Stimulated activated CD8-positive, alpha-beta memory T cell treated with anti-CD3 and anti-CD28 coated beads, Interleukin-7, amount 100 ng/mL, for 4 hours (primary cell): ENCODE measurements at regions not wholly inside any gene's neighbourhood (a gene's known extent, or its start where the extent isn't known, plus 50 kb on each side); places are given as distances from the start of the nearest gene placed in this dataset.
"Not testable (repeated sequence)": the region's sequence is repeated elsewhere in the genome, so short reads cannot be mapped to it uniquely, and the experiment has no call there.

Experiments
- DNase-seq, 2 donors: peaks; one replicate each; pipeline ENCODE4 v3.0.0-alpha.2; 2020; ENCODE audit warnings: low read depth in 2 of 2

DNA sequence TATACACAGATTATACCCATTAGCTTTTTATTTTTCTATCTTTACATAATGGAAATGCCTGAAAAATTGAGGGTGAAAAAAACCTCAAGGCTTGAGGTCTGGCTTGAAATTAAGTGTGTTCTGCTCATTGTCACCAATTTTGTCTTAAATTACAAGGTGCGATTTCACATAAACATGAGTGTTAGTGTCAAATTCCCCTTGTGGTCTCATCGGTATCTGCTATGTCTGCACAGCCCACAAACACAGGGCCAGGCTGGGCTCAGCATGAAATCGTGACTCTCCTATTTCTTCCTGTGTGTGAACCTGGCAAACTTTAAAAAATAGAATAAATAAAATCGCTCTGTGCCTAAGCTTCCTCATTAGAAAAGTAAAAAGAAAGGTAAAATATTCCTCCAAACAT, 109.1 kb downstream of the CRLF2 start:
- DNase-seq = no peak

DNA sequence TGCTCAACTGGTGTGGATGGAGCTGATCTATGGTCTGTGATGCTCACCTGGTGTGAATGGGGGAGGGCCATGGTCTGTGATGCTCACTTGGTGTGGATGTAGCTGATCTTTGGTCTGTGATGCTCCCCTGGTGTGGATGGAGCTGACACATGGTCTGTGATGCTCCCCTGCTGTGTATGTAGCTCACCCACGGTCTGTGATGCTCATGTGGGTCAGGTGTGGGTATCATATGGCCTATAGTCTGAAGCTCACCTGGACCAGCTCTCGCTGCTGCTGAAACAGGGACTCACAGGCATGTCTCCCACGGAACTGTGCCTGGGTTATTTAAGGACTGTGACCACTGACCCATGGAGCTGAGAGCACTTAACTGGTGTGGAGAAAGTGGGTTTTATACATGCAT, 109.7 kb downstream of the CRLF2 start:
- DNase-seq = no peak

DNA sequence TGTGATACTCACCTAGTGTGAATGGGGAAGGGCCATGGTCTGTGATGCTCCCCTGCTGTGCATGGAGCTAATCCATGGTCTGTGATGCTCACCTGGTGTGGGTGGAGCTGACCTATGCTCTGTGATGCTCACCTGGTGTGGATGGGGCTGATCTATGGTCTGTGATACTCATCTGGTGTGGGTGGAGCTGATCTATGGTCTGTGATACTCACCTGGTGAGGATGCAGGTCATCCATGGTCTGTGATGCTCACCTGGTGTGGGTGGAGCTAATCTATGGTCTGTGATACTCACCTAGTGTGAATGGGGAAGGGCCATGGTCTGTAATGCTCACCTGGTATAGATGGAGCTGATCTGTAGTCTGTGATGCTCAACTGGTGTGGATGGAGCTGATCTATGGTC, 110.2 kb downstream of the CRLF2 start:
- not testable (repeated sequence) for DNase-seq

DNA sequence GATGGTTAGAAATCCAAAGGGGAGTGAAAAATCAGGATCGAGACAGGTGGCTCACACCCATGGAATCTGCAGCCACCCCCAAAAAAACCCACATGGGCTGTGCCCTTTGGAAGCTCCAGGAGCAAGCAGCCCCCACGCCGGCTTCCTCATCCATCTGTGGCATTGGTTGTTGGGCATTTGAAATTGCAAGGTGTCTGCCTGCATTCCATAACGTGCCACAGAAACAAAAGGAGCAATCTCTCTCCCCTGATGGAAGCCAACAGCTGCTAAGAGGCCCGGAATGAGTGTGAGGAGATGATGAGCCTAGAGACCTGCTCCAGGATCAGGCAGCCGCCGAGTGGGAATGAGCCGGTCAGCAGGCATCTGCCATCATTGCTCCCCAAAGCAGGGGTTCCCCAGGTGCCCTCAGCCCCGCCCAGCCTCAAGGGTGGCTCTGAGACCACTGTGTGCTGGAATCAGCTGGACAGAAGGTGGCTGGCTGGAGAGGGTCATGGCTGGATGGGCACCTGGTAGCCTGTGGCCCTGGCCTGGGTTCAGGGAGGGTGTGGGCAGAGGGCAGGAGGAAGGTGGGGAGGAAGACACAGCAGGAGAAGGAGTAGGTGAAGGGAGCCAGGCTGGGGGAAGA, 113.2 kb downstream of the CRLF2 start:
- DNase-seq = no peak

DNA sequence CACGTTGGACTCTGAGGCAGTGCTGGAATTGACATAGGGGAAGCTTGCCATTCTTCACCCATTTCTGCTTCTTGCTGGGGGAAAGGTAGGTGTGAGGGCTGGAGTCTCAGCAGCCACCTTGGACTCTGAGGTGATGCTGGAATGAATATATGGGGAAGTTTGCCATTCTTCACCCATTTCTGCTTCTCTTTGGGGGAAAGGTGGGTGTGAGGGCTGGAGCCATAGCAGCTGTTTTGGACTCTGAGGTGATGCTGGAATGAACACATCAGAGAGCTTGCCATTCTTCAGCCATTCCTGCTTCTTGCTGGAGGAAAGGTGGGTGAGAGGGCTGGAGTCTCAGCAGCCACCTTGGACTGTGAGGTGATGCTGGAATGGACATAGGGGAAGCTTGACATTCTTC, 115.1 kb downstream of the CRLF2 start:
- no peak for DNase-seq

DNA sequence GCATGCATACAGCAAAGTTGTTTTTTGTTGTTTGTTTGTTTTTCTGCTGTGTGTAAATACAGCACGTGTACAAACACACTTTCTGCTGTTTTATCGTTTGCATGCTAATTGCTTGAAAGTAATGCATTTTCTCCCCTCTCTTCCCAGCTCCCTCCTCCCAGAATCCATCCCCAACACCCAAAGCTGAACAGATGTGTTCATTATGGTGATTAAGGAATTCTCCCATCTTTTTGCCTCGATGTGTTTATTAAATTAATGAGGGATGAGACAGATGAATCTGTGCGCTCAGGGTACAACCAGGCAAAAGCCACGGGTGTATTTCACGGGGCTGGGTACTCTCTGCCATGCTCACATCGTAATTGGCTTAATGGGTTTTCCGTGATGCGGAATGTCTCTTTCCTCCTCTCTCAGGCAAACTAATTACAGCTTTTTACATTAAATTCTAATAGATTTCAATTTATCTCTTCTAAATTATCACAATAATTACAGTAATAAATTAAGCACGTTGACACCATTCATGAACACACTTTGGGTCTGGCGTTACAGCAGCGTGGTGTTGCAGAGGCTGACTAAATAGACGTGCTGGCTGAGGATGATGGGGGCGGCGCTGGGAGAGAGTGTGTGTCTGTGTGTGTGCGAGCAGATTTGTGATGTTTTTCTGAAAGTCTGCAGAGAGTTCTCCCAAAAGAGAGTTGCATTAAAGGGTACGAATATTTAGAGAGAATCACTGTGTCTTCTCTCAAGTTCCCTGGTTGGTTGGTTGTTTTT, 117.7 kb downstream of the CRLF2 start:
- DNase-seq = no peak

DNA sequence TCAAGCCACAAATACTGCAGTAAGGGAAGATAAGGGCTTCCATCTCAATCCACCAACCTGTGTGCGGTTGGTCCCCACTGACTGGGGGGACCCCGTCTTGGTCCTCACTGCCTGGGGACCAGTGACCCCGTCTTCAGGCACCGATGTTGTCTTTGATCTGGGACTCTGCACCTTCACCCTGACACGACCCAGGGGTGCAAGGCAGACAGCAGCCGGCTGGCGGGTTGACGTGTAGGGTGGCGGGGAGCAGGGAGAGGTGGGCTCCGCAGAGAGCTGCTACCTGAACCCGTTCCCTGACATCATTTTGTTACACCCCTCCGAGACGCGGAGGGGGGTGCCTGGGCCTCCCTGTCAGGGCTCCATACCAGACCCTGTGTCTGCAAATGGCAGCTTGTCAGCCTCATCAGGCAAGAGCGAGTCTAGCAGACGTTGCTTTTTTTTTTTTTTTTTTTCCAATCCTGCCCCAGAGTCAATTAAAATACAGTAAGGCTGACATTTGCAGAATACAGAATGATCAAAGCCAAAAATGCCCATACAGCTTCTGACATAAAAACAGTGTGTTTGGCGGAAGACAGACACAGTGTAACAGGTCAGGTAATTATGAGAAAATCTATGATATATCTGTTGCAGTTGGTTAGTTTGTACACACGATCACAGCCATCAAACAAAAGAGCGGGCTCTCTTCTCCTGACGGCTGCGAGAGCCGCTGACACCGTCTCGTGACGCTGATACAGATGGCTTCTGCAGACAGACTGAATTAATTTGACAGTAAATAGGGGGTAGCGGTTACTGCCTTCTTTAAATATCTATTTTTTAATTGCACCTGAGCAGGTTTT, 118.6 kb downstream of the CRLF2 start:
- no peak for DNase-seq

DNA sequence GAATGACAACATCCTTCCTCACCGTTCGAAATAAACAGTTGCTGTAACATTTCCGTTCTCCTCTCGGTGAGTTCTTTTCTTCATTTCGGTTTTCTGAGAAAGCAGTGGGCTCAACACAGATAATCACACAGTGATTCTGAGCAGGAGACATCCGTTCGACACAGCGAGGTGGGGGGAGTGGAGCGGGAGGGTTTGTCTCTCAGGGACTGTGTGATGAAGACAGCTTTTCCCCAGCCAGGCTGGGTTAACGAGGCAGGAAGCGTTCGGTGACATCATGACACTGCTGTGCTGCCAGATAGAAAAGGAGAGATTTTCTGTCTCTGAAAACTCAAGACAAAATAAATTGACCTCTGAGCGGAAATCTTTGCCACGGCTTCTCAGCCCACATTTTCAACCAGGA, 119.3 kb downstream of the CRLF2 start:
- peak; percentile 30 to 39 for DNase-seq

DNA sequence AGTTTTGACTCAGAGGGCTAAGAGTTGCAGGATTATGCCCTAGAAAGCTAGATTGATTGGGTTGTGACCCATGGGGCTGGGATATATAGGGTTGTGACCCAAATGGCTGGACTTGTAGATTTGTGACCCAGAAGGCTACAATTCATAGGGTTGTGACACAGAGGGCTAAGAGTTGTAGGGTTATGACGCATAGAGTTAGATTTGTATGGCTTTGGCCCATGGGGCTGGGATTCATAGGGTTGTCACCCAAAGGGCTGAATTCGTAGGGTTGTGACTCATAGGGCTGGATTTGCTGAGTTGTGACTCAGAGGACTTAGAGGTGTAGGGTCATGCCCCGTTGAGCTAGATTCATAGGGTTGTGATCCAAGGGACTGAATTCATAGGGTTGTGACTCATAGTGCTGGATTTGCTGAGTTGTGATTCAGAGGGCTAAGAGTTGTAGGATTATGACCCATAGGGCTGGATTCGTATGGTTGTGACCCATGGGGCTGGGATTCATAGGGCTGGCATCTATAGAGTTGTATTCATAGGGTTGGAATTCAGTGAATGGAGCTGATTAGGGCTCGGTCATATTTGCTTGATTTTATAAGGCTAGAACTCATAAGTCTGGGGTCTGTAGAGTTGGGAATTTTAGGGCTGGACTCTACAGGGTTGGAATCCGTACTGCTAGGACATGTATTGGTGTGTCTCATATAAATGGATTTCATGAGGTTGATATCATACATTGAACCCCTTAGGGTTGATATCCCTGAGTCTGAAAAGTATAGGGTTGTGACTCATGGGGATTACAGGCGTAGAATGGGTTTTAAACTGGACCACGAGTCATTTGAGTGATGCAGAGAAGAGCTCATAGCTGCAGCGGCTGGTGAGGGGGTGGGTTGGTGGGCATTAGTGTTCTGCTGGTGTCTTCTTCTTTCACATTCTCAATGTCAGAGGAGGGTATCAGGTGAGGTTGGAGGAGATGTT, 125.7 kb downstream of the CRLF2 start:
- no peak for DNase-seq

DNA sequence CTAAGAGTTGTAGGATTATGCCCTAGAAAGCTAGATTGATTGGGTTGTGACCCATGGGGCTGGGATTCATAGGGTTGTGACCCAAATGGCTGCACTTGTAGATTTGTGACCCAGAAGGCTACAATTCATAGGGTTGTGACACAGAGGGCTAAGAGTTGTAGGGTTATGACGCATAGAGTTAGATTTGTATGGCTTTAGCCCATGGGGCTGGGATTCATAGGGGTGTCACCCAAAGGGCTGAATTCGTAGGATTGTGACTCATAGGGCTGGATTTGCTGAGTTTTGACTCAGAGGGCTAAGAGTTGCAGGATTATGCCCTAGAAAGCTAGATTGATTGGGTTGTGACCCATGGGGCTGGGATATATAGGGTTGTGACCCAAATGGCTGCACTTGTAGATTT, 126.6 kb downstream of the CRLF2 start:
- not testable (repeated sequence) for DNase-seq

DNA sequence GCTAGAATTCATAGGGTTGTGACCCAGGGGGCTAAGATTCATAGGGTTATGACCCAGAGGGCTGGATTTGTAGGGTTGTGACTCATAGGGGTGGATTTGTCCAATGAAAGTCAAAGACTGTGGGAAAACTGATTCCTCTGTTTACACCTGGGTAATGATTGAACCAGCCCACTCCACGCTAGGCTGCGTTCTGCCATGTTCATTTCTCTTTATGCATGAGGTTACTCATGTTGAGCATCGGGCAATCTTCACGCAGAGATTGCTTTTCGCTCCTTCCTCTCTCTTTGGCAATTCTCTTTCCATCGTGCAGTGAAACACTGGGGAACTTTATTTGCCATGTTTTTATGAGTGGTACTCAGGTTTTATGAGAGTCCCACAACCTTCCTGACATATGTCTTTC, 127.8 kb downstream of the CRLF2 start:
- no peak for DNase-seq

DNA sequence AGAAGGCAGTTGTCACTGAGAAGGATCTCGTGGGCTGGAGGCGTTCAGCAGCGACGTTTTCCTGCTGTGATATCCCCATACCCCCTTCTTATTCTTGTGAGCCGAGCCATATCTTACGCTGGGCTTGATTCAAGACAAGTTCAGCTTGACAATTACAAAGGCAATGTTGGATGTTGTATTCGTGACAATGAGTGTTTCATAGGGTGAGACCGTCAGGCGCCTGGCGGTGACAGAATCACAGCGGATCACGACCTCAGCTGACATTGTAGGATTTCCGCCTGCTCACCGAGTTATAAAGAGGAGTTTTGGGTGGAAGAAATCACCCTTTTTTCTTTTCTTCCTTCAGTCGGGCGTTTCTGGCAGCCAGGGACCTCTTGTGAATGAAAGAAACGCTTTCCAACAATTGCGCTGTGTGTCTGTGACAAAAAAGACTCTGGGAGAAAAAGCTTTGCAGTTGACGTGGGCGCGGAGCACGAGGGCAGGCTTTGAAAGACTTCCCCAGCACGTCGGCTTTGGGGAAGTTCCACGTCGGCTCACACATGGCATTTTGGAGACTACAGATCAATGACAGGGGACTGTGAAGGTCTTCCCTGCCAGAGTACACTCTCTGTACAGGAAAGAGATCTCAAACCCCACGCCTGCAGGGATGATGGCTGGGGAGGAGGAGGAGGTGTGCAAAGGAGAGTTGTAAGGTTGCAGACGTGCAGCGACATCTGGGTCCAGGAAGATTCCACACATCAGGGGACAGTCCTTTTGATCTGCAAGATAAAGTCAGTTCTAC, 135.4 kb downstream of the CRLF2 start:
- no peak for DNase-seq

DNA sequence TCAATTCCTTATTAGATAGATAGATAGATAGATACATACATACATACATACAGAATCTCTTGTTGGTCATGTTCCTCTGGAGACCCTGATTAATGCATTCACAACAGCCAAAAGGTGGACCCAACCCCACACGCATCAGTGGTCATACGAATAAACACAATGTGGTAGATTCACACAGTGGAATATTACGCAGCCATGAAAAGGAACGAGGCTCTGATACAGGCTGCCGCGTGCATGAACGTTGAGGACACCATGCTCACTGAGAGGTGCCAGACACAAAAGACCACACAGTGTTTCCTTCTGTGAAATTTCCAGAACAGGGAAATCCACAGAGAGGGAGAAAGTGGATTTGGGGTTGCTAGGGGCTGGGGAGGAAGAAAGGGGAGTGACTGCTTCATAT, 136.7 kb downstream of the CRLF2 start:
- no peak for DNase-seq

DNA sequence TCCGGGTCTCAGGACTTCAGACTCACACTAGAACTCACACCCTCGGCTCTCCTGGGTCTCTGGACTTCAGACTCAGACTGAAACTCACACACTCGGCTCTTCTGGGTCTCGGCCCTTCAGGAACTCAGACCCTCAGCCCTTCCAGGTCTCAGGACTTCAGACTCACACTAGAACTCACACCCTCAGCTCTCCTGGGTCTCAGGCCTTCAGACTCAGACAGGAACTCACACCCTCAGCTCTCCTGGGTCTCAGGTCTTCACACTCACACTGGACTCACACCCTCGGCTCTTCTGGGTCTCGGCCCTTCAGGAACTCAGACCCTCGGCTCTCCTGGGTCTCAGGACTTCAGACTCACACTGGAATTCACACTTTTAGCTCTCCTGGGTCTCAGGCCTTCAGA, 137.3 kb downstream of the CRLF2 start:
- DNase-seq = no peak

DNA sequence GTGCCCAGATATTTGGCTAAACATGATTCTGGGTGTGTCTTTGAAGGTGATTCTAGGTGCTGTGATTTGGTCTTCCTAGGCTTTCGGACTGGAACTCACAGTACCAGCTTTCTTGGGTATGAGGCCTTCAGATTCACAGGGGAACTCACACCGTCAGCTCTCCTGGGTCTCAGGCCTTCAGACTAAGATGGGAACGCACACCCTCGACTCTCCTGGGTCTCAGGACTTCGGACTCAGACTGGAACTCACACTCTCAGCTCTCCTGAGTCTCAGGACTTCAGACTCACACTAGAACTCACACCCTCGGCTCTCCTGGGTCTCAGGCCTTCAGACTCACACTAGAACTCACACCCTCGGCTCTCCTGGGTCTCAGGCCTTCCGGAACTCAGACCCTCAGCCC, 137.7 kb downstream of the CRLF2 start:
- no peak for DNase-seq

DNA sequence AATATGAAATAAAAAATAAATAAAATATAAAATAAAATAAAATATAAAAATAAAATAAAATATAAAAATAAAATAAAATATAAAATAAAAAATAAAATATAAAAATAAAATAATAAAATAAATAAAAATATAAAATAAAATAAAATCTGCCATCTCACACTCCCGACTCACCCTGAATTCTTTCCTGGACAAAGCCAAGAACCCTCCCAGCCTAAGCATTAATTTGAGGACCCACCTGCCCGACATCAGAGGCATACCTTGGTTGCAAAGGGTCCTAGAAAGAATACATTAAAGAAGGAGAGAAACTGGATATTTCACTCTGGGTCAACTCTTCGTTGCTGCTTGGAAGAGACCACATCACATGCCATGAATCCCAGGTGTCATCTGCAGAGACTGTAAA, 138.3 kb downstream of the CRLF2 start:
- DNase-seq = no peak

DNA sequence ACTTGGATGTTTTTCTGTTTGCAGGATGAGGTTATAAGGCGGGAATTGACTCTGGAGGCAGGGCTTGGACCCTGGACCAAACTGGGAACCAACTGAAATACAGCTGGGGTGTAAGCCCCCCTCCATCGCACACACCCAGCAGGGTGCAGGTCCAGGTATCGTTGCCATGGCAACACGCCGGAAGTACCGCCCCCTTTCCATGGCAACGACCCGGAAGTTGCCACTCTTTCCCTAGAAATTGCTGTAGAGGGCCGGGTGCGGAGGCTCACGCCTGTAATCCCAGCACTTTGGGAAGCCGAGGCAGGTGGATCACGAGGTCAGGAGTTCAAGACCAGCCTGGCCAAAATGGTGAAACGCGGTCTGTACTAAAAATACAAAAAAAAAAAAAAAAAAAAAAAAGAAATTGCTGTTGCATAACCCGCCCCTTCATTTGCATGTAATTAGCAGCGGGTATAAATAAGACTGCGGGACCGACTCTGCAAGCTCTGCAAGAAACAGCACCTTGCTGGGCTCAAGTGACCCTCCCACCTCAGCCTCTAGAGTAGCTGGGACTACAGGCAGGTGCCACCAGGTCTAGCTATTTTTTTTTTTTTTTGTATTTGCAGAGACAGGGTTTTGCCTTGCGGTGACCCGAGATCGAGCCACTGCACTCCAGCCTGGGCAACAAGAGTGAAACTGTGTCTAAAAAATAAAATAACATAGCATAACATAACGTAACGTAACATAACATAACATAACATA, 139.6 kb downstream of the CRLF2 start:
- DNase-seq = no peak

DNA sequence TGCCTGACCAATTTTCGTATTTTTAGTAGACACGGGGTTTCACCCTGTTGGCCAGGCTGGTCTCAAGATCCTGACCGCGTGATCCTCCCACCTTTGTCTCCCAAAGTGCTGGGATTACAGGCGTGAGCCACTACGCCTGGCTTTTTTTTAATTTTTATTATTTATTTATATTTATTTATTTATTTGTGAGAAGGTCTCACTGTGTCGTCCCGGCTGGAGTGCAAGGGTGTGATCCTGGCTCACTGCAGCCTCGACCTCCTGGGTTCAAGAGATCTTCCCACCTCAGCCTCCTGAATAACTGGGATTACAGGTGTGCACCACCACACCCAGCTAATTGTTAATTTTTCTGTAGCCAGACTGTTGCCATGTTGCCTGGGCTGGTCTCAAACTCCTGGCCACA, 141.1 kb downstream of the CRLF2 start:
- DNase-seq = no peak

DNA sequence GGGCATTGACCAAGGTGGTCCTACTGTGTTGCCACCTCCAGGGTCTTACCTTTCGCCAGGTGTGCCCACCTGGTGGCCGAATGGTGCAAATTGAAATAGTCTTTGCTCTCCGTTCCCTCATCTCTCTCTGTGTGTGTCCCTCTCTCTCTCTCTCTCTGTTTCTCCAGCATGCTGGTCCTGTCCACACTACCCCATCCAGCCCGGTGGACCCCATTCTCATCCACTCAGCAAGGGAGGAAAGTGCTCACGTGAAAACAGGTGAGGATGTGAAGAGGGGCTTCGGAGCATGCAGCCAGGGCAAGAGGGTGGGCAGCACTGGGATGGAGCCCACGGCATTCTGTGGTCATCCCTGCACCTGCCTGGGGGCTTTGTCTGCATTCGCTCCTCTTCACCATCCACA, 150.1 kb downstream of the CRLF2 start:
- no peak for DNase-seq

DNA sequence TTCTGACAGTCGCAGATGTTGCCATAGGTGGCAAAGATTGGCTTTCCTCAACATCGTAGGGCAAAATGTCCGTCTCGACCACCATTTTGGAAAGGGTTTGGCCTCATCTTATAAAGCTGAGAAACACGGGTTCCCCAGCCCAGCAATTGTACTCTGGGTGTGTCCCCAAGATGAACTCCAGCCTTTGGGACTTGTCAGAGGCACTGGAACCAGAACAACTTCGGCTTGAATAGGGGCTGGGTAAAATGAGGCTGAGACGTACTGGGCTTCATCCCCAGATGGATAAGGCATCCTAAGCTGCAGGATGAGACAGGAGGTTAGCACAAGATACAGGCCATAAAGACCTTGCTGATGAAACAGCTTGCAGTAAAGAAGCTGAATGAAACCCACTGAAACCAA, 151.9 kb downstream of the CRLF2 start:
- DNase-seq = no peak
